ENCODE measurements at regions not wholly inside any gene's neighbourhood (a gene's known extent, or its start where the extent isn't known, plus 50 kb on each side); places are given as distances from the start of the nearest gene placed in this dataset.

DNA sequence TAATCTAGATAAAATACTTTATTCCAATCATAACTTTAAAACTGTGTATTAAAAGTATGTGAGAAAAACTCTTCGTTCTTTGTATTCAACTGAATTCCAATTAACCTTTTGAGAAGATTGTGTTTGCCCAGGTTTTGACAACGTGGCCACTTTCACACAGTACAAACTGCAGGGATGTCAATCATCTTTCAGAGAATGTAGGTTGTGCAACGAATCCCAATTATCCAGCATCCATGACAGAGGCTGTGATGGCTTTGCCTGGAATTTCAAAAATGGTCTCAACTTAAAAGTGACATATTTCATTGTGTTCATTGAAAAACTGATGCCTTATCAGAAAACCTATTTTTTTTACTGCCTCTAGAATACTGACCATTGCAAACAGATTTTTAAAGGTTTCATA, 615.1 kb upstream of the KCNMB2 start (continued):
- no peak for TF ChIP-seq TCF12 (IDR thresholded peaks at IDR 0.05; ENCODE audit: low read depth, low read length)

DNA sequence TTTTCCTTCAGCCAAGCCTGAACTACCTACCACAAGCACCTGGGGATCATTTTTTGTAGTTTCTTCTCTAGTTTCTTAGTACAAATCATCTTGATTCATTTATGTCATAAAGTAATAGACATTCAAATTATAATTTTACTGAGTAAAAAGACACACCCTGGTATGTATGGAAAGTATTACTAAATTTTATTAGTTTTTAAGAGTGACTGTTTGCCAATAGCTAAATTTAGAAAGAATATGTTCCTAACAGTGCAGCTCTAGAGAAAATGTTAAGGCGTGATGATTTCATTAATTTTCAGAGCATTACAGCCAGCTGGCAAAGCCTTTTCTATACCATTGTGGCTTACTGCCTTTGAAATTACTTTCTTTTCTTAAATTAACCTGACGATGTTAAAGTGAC, 612.0 kb upstream of the KCNMB2 start:
- H3K4me3 ChIP-seq (ENCODE audit: extremely low read depth in 1 of 4, insufficient read depth in 2 of 4, low read depth in 3 of 4, low read length in 4 of 4): no peak overlapping the region
- no peak for FAIRE-seq
- CTCF ChIA-PET (ENCODE audit: partially characterized antibody): no interaction called here

More for the DNA sequence above, 612.0 kb upstream of the KCNMB2 start:
- no peak overlapping the region for H3K56ac ChIP-seq (replicated peaks; ENCODE audit: insufficient read length, low read depth, low read length)
- no peak overlapping the region for H4K91ac ChIP-seq (replicated peaks; ENCODE audit: insufficient read length, low read length)
- H3K36me3 ChIP-seq (ENCODE audit: control insufficient read depth in 2 of 4, insufficient read depth in 4 of 4, low read length in 3 of 4): no peaks in the 10 kb centered on the region
- WGBS, 2 experiments (ENCODE audit: extremely low coverage in 1 of 2, insufficient coverage in 1 of 2, insufficient read length in 1 of 2, insufficient replicate concordance in 2 of 2, low coverage in 1 of 2, low lambda C conversion rate in 2 of 2, missing lambda C conversion rate in 1 of 2): 96% methylated on average over 2 of the region's 2 CpGs; no CpG with 5 or more reads in 1 of the 2 experiments
- no peak overlapping the region for H2BK120ac ChIP-seq (replicated peaks; ENCODE audit: low read depth, low read length)
- no peaks in the 10 kb centered on the region for H3K4me1 ChIP-seq (replicated peaks in 1 of 4; ENCODE audit: control insufficient read depth in 3 of 4, insufficient read depth in 4 of 4, low read length in 3 of 4)
- no peaks in the 10 kb centered on the region for H3K79me1 ChIP-seq (ENCODE audit: low read depth, low read length)
- no peak overlapping the region for H2BK15ac ChIP-seq (ENCODE audit: low read length)
- no peaks in the 10 kb centered on the region for H3K23me2 ChIP-seq (ENCODE audit: low read depth, low read length)
- no peak overlapping the region for H2BK12ac ChIP-seq (ENCODE audit: low read depth, low read length)
- no peak overlapping the region for H3K14ac ChIP-seq (ENCODE audit: insufficient read length)
- H2AFZ ChIP-seq (ENCODE audit: low read length): no peak overlapping the region
- no peak overlapping the region for H3K27ac ChIP-seq (ENCODE audit: low read depth, low read length)
- H3K4ac ChIP-seq (replicated peaks; ENCODE audit: insufficient read length, low read depth, low read length): no peak overlapping the region
- no peak overlapping the region for H3K18ac ChIP-seq (ENCODE audit: extremely low read depth, low read length)
- no peak overlapping the region for H2BK20ac ChIP-seq (ENCODE audit: low read length)
- no peak for DNase-seq (ENCODE audit: low read depth in 1 of 2, low spot score in 2 of 2)
- H3K4me2 ChIP-seq (ENCODE audit: insufficient read depth in 1 of 2, low read depth in 2 of 2, low read length in 2 of 2): no peak overlapping the region
- TF ChIP-seq SP1 (IDR thresholded peaks at IDR 0.05; ENCODE audit: low read depth, low read length): no peak
- TF ChIP-seq SRF (IDR thresholded peaks at IDR 0.05; ENCODE audit: low read depth, low read length): no peak
- TF ChIP-seq MAFK (IDR thresholded peaks at IDR 0.05; ENCODE audit: low read depth, low read length): no peak
- TF ChIP-seq, protein P1, sequence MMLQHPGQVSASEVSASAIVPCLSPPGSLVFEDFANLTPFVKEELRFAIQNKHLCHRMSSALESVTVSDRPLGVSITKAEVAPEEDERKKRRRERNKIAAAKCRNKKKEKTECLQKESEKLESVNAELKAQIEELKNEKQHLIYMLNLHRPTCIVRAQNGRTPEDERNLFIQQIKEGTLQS (IDR thresholded peaks at IDR 0.05; ENCODE audit: insufficient read depth, low read depth, low read length): no peak
- TF ChIP-seq, protein P2, sequence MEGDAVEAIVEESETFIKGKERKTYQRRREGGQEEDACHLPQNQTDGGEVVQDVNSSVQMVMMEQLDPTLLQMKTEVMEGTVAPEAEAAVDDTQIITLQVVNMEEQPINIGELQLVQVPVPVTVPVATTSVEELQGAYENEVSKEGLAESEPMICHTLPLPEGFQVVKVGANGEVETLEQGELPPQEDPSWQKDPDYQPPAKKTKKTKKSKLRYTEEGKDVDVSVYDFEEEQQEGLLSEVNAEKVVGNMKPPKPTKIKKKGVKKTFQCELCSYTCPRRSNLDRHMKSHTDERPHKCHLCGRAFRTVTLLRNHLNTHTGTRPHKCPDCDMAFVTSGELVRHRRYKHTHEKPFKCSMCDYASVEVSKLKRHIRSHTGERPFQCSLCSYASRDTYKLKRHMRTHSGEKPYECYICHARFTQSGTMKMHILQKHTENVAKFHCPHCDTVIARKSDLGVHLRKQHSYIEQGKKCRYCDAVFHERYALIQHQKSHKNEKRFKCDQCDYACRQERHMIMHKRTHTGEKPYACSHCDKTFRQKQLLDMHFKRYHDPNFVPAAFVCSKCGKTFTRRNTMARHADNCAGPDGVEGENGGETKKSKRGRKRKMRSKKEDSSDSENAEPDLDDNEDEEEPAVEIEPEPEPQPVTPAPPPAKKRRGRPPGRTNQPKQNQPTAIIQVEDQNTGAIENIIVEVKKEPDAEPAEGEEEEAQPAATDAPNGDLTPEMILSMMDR (IDR thresholded peaks at IDR 0.05; ENCODE audit: control extremely low read depth in 1 of 3, insufficient read depth in 1 of 3, low read depth in 1 of 3, low read length in 3 of 3): no peak
- TF ChIP-seq RXRA (IDR thresholded peaks at IDR 0.05; ENCODE audit: insufficient read depth, low read depth, low read length): no peak
- no peak for TF ChIP-seq TEAD4 (IDR thresholded peaks at IDR 0.05; ENCODE audit: low read depth, low read length)
- no peak for TF ChIP-seq SIN3A (conservative IDR thresholded peaks at IDR 0.05 in 1 of 2, IDR thresholded peaks at IDR 0.05 in 1 of 2; ENCODE audit: low read depth in 1 of 2, low read length in 2 of 2)
- no peak for TF ChIP-seq HDAC2 (IDR thresholded peaks at IDR 0.05; ENCODE audit: borderline replicate concordance in 1 of 2, low read depth in 2 of 2, low read length in 2 of 2)
- H4K20me1 ChIP-seq (replicated peaks in 1 of 2; ENCODE audit: control insufficient read depth in 1 of 2, insufficient read depth in 2 of 2, low read length in 2 of 2): no peaks in the 10 kb centered on the region
- H3K79me2 ChIP-seq (ENCODE audit: control insufficient read depth in 1 of 2, insufficient read depth in 2 of 2, low read length in 2 of 2): no peaks in the 10 kb centered on the region
- no peak overlapping the region for H4K8ac ChIP-seq (ENCODE audit: extremely low read depth, insufficient read depth, low read length)
- no peak overlapping the region for H3K23ac ChIP-seq (ENCODE audit: insufficient read length)
- no peak overlapping the region for H2BK5ac ChIP-seq (ENCODE audit: low read depth, low read length)
- H3K9me3 ChIP-seq (ENCODE audit: insufficient read depth in 2 of 2, low read depth in 1 of 2, low read length in 1 of 2): no peaks in the 10 kb centered on the region
- H3K9ac ChIP-seq (replicated peaks in 1 of 4; ENCODE audit: extremely low read depth in 1 of 4, low read depth in 3 of 4, low read length in 3 of 4): no peak overlapping the region
- POLR2A ChIA-PET (ENCODE audit: partially characterized antibody): no interaction called here
- H3K27me3 ChIP-seq (replicated peaks in 1 of 4; ENCODE audit: control insufficient read depth in 3 of 4, extremely low read depth in 1 of 4, insufficient read depth in 3 of 4, low read length in 3 of 4): peaks cover 0 to 1% (median 0%) of the 10 kb centered on the region in 4 experiments; a peak in 1 of 7 replicates
- no peak overlapping the region for H4K5ac ChIP-seq (ENCODE audit: insufficient read length, low read depth, low read length)
- no peak overlapping the region for H2AK5ac ChIP-seq (ENCODE audit: low read depth, low read length)
